ENCODE measurements at regions not wholly inside any gene's neighbourhood (a gene's known extent, or its start where the extent isn't known, plus 50 kb on each side); places are given as distances from the start of the nearest gene placed in this dataset.

GRCh38 chr10:120646738-120647456 is 189.9 kb downstream of the PLPP4 start:
- Histone ChIP-seq H2AK5ac (ENCODE audit: low read depth, low read length) (no peak overlapping the region), H3K36me3 (ENCODE audit: control insufficient read depth in 2 of 4, insufficient read depth in 4 of 4, low read length in 3 of 4) (no peaks in the 10 kb centered on the region), H3K14ac (ENCODE audit: insufficient read length) (no peak overlapping the region), H3K27ac (ENCODE audit: low read depth, low read length) (no peak overlapping the region), H3K23ac (ENCODE audit: insufficient read length) (no peak overlapping the region), H2BK20ac (ENCODE audit: low read length) (no peak overlapping the region), H2BK120ac (replicated peaks; ENCODE audit: low read depth, low read length) (no peak overlapping the region), H4K5ac (ENCODE audit: insufficient read length, low read depth, low read length) (no peak overlapping the region), H4K8ac (ENCODE audit: extremely low read depth, insufficient read depth, low read length) (no peak overlapping the region), H3K4me3 (ENCODE audit: extremely low read depth in 1 of 4, insufficient read depth in 2 of 4, low read depth in 3 of 4, low read length in 4 of 4) (no peak overlapping the region), H3K79me1 (ENCODE audit: low read depth, low read length) (no peaks in the 10 kb centered on the region), H3K27me3 (replicated peaks in 1 of 4; ENCODE audit: control insufficient read depth in 3 of 4, extremely low read depth in 1 of 4, insufficient read depth in 3 of 4, low read length in 3 of 4) (peaks cover 0 to 18% (median 14%) of the 10 kb centered on the region in 4 experiments; a peak in 5 of 7 replicates), H2BK5ac (ENCODE audit: low read depth, low read length) (no peak overlapping the region), H2BK15ac (ENCODE audit: low read length) (no peak overlapping the region), H4K91ac (replicated peaks; ENCODE audit: insufficient read length, low read length) (no peak overlapping the region), H3K23me2 (ENCODE audit: low read depth, low read length) (no peaks in the 10 kb centered on the region; the same call in 1 of the 2 replicates), H3K18ac (ENCODE audit: extremely low read depth, low read length) (no peak overlapping the region), H3K79me2 (ENCODE audit: control insufficient read depth in 1 of 2, insufficient read depth in 2 of 2, low read length in 2 of 2) (no peaks in the 10 kb centered on the region), H3K4ac (replicated peaks; ENCODE audit: insufficient read length, low read depth, low read length) (no peak overlapping the region), H4K20me1 (replicated peaks in 1 of 2; ENCODE audit: control insufficient read depth in 1 of 2, insufficient read depth in 2 of 2, low read length in 2 of 2) (no peaks in the 10 kb centered on the region), H3K9me3 (ENCODE audit: insufficient read depth in 2 of 2, low read depth in 1 of 2, low read length in 1 of 2) (no peaks in the 10 kb centered on the region), H2AFZ (ENCODE audit: low read length) (no peak overlapping the region), H3K4me2 (ENCODE audit: insufficient read depth in 1 of 2, low read depth in 2 of 2, low read length in 2 of 2) (peak overlapping the region in 1 of 2 experiments; percentile 19; a peak in 1 of 4 replicates), H3K9ac (replicated peaks in 1 of 4; ENCODE audit: extremely low read depth in 1 of 4, low read depth in 3 of 4, low read length in 3 of 4) (no peak overlapping the region), H3K56ac (replicated peaks; ENCODE audit: insufficient read length, low read depth, low read length) (no peak overlapping the region), H3K4me1 (replicated peaks in 1 of 4; ENCODE audit: control insufficient read depth in 3 of 4, insufficient read depth in 4 of 4, low read length in 3 of 4) (peaks cover 5 to 18% (median 12%) of the 10 kb centered on the region in 4 experiments), H2BK12ac (ENCODE audit: low read depth, low read length) (no peak overlapping the region)
- POLR2A ChIA-PET (ENCODE audit: partially characterized antibody), result interaction anchor here (1.5 kb wide), 1 partner anchor 12 kb away, joined by 4 read pairs; no protein-coding TSS in a partner anchor
- FAIRE-seq, result no peak
- TF ChIP-seq CTCF (IDR thresholded peaks at IDR 0.05; ENCODE audit: control extremely low read depth in 1 of 3, insufficient read depth in 1 of 3, low read depth in 1 of 3, low read length in 3 of 3), result peak; percentile 23 to 38 (median 38); a peak in 3 of 4 replicates
- TF ChIP-seq SRF (IDR thresholded peaks at IDR 0.05; ENCODE audit: low read depth, low read length), result no peak
- TF ChIP-seq RAD21 (IDR thresholded peaks at IDR 0.05 in 1 of 2, conservative IDR thresholded peaks at IDR 0.05 in 1 of 2; ENCODE audit: low read depth in 2 of 2, low read length in 2 of 2), result peak; percentile 36 to 57
- CTCF ChIA-PET (ENCODE audit: partially characterized antibody), result interaction anchor here (0.7 to 2.5 kb wide), 12 partner anchors 12 to 425 kb away, joined by 3 to 17 read pairs (median 5); no protein-coding TSS in a partner anchor
- no peak for DNase-seq (ENCODE audit: low read depth in 1 of 2, low spot score in 2 of 2)
- WGBS, 2 experiments (ENCODE audit: extremely low coverage in 1 of 2, insufficient coverage in 1 of 2, insufficient read length in 1 of 2, insufficient replicate concordance in 2 of 2, low coverage in 1 of 2, low lambda C conversion rate in 2 of 2, missing lambda C conversion rate in 1 of 2), result 89% methylated on average over 5 of the region's 5 CpGs; no CpG with 5 or more reads in 1 of the 2 experiments

Measured in H1 (cell line).